ENCODE measurements at regions not wholly inside any gene's neighbourhood (a gene's known extent, or its start where the extent isn't known, plus 50 kb on each side); places are given as distances from the start of the nearest gene placed in this dataset.

GRCh38 chr2:129439406-129440302, 539.8 kb upstream of the RAB6C start:
- DNase-seq (ENCODE audit: low read depth), result no peak

GRCh38 chr2:129441610-129442009, 537.9 kb upstream of the RAB6C start:
- no peak for DNase-seq (ENCODE audit: low read depth)

DNA sequence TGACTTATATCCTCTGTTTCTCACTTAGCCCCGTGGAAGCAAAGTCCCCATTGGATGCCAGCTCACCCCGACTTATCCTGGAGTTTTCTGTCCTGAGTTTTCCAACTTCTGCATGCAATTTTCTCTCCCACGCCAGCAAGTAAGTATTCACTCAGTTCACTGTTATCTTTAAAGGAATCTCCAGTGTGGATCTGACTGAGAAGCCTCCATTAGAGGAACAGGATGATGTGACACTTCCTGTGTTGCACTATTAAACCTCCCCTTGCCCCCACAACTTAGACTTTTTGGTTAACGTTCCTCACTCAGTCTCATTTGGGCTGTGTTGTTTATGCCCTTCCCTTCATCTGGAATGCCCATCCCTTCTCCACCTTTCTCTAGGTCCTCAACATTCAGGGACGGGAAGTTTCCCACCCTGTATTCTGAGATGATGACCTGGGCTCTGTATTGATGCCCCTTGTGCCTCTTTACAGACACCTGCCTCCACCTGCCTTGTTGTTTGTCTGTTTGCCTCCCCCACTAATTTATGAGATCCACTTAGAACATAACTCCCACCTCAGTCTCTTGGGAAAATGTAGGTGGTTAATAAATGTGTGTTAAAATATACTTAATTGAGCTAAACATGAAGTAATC, 536.1 kb upstream of the RAB6C start:
- no peak for DNase-seq (ENCODE audit: low read depth)

- no peak for DNase-seq (ENCODE audit: low read depth)
These were observed 535.4 kb upstream of the RAB6C start for GRCh38 chr2:129443865-129444739.

DNA sequence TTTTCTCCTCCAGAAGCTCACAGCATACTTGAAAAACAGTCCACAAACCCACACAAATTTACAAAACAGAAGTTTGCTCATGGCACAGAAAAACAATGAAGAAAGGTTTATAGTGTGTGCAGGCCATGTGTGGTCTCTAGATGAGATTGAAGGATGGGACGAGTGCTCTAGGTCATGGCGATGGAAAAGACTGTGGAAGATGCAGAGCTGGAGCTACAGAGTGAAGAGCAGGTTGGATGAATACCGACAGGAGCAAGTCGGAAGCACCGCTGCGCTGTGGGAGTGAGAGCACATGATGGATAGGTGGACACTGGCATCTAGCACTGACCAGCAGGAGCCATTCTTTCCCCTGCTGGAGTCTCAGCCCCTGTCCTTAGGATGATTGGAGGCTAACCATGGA, 534.7 kb upstream of the RAB6C start:
- DNase-seq (ENCODE audit: low read depth), result no peak

- no peak for DNase-seq (ENCODE audit: low read depth)
These were observed 522.8 kb upstream of the RAB6C start for GRCh38 chr2:129456691-129457090.

GRCh38 chr2:129457277-129457818, 522.1 kb upstream of the RAB6C start:
- DNase-seq (ENCODE audit: low read depth), result no peak

- DNase-seq (ENCODE audit: low read depth), result no peak
These were observed 521.5 kb upstream of the RAB6C start for GRCh38 chr2:129458006-129458405.

DNA sequence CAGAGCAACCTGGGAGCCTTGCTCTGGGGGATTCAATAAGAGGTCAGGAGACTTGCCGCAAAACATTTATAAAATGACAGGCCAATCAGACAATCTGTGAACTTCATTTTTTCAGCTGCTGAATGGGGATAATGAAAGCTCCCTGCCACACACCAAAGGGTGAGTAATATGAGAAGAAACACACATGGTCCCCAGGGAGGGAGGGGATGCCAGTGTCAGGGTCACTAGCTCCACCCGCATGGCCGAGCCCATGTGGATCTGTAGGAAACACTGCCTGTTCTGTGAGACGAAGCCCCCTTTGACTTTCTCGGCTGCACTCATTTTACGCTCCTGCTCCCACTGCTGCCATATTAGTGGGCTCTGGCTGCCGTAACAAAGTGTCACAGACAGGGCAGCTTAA, 521.0 kb upstream of the RAB6C start:
- DNase-seq (ENCODE audit: low read depth), result no peak

DNA sequence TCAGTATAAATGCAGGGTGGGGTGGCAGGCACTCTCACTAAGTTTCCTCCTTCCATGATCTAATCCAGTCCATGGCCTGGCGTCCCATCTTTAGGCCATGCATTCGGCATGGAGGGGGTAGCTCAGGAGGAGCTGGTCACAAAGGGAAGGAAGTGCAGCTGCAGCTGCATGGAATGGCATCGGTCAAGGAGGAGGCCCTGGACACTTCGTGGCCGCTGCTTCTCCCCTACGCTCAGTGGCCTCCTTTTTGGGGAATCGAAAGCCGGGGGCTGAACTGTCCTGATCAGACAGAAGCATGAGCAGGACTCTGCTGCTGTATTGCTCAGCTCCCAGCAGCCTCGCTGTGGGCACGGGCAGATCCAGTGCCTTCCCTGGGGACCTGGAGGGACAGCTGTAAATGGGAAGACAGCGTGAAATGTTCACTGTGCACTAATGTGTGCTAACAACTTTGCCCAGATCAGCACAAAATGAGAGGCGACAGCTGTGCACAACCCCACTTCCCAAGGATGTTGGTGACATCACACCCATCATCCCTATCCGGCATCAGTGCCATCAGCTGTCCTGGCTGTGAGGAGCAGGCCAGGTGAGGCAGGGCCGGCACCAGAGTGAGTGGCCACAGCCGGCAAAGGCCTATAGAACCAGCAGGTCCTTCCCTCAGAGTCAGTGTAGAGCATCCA, 520.1 kb upstream of the RAB6C start:
- no peak for DNase-seq (ENCODE audit: low read depth)

GRCh38 chr2:129459881-129460280, 519.6 kb upstream of the RAB6C start:
- DNase-seq (ENCODE audit: low read depth), result no peak

- no peak for DNase-seq (ENCODE audit: low read depth)
These were observed 518.9 kb upstream of the RAB6C start for GRCh38 chr2:129460299-129461198.

DNA sequence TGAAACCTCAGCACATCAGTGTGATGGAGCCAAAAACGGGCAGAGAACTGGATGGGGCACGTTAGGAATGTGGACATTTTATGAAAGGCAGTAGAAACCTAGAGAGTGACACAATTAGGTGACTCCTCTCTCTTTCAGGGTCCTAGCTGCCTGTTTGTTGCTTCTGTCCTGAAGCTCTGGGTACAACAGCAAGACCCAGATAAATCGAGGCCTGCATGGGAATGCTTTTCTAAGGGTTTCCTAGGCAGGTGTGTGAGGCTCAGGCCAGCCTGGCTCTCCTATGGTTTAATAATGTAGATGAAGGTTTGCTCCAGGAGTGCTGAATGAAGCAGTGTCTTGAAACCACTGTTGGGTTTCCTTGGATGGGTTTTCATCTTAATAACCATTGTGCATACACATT, 517.1 kb upstream of the RAB6C start:
- no peak for DNase-seq (ENCODE audit: low read depth)

- DNase-seq (ENCODE audit: low read depth), result no peak
These were observed 516.5 kb upstream of the RAB6C start for GRCh38 chr2:129462967-129463366.

DNA sequence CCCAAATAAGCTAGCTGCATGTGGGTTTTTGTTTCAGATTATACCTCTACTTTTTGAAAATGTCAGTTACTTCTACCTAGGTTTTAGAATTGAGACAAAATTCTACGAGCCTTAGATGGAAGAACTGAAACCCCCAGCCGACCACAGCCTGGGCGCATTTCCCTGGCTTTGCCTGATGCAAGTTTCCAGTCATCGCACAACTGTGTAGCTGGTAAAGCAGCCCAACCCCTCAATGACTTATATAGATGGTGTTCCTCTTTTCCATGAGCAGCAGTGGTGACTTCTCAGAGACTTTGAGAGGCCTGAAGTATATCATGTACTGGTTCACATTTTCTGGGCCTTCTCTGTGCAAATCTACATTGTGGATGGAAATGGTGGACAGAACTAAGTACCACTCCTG, 515.4 kb upstream of the RAB6C start:
- DNase-seq (ENCODE audit: low read depth), result no peak

GRCh38 chr2:129464631-129465030, 514.8 kb upstream of the RAB6C start:
- DNase-seq (ENCODE audit: low read depth), result no peak

GRCh38 chr2:129465045-129465444, 514.4 kb upstream of the RAB6C start:
- DNase-seq (ENCODE audit: low read depth), result no peak

GRCh38 chr2:129466389-129466788, 513.1 kb upstream of the RAB6C start:
- DNase-seq (ENCODE audit: low read depth), result no peak

DNA sequence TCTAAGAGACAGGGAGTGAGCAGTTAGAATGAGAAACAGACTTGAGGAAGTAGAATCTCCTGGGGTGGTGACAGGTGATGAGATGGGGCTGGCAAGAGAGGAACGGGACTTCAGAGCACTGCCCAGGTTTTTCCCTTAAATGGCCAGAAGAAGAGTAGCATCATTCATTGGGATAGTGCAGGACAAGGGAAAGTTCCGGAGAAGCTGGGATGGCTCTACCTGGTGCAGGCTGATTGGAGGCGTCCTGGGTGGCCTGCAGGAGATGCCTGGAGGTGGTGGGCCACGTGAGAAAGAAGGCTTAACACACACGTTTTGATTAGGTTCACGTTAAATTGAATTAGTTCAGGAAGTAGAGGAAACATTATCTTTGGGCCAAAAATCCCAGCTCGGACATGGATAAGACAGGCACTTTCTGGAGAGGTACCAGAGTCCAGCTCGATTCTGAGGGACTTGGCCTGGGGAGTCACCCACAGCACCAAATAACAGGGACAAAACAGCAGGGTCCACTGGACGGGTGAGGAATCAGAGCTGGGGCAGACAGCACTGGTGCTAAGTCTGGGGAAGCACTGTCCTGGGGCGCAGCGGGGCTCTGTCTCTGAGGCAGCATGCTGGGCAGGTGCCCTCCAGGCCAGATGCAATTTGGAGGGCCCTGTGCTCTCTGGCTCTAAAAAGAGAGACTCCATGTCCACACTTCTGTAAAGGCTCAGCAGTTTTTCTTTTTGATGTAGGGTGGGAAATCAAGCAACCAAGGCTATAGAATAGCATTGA, 512.3 kb upstream of the RAB6C start:
- DNase-seq (ENCODE audit: low read depth), result no peak

DNA sequence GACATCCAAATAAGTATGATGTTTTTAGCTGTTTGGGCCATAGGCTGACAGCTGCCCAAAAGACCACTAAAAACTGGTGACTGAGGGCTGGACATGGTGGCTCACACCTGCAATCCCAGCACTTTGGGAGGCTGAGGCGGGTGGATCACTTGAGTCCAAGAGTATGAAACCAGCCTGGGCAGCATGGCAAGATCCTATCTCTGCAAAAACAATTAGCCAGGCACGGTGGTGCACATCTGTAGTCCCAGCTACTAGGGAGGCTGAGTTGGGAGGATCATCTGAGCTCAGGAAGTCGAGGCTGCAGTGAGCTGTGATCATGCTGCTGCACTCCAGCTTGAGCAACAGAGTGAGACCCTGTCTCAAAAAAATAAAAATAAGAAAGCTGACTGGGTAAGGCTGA, 511.5 kb upstream of the RAB6C start:
- no peak for DNase-seq (ENCODE audit: low read depth)
